GM18868 (cell line): ENCODE measurements at regions not wholly inside any gene's neighbourhood (a gene's known extent, or its start where the extent isn't known, plus 50 kb on each side); places are given as distances from the start of the nearest gene placed in this dataset.

ENCODE experiments used
- ATAC-seq: cut with Tn5 transposase; IDR thresholded peaks from one replicate; pipeline ENCODE4 v1.9.1; 2021; ENCODE audit warnings: mild to moderate bottlenecking, moderate library complexity; ENCODE audit not compliant: unreplicated experiment

- no peak for ATAC-seq
Measured at GRCh38 chr12:93127582-93128331, 198.7 kb upstream of the EEA1 start.

- ATAC-seq, result no peak
Measured at GRCh38 chr12:93128332-93128707, 199.2 kb upstream of the EEA1 start.

- no peak for ATAC-seq
Measured at GRCh38 chr12:93130366-93131054, 201.4 kb upstream of the EEA1 start.

GRCh38 chr12:93133361-93133760 lies 204.3 kb upstream of the EEA1 start:
- no peak for ATAC-seq

GRCh38 chr12:93134175-93134890 lies 205.2 kb upstream of the EEA1 start:
- no peak for ATAC-seq

- no peak for ATAC-seq
Measured at GRCh38 chr12:93134893-93135285, 205.8 kb upstream of the EEA1 start.

- peak; percentile 32 for ATAC-seq
Measured at GRCh38 chr12:93135286-93136239, 206.5 kb upstream of the EEA1 start.

GRCh38 chr12:93136253-93137055 lies 207.4 kb upstream of the EEA1 start:
- no peak for ATAC-seq

GRCh38 chr12:93137656-93138612 lies 208.8 kb upstream of the EEA1 start:
- peak; percentile 58 for ATAC-seq

- peak; percentile 68 for ATAC-seq
Measured at GRCh38 chr12:93139028-93139665, 210.1 kb upstream of the EEA1 start.

- ATAC-seq, result no peak
Measured at GRCh38 chr12:93140325-93140724, 211.2 kb upstream of the EEA1 start.

GRCh38 chr12:93140801-93141200 lies 211.7 kb upstream of the EEA1 start:
- ATAC-seq, result no peak

GRCh38 chr12:93142881-93143280 lies 213.8 kb upstream of the EEA1 start:
- no peak for ATAC-seq

- ATAC-seq, result no peak
Measured at GRCh38 chr12:93144109-93144508, 215.0 kb upstream of the EEA1 start.

- no peak for ATAC-seq
Measured at GRCh38 chr12:93145086-93145485, 216.0 kb upstream of the EEA1 start.

- ATAC-seq, result no peak
Measured at GRCh38 chr12:93146263-93146939, 217.3 kb upstream of the EEA1 start.

- no peak for ATAC-seq
Measured at GRCh38 chr12:93146970-93147369, 217.9 kb upstream of the EEA1 start.

- no peak for ATAC-seq
Measured at GRCh38 chr12:93148412-93148811, 219.3 kb upstream of the EEA1 start.
